T-helper 2 cell treated with Interferon-gamma antibody and Interleukin-4, amounts not matched to agents 5 μg/mL and 100 μg/mL, for 36 hours (primary cell): ENCODE measurements at regions not wholly inside any gene's neighbourhood (a gene's known extent, or its start where the extent isn't known, plus 50 kb on each side); places are given as distances from the start of the nearest gene placed in this dataset.

Experiments
- DNase-seq: peaks from one replicate; pipeline ENCODE4 v3.0.0; 2021; ENCODE audit warnings: low spot score
- H3K27ac Mint-ChIP-seq: one replicate; pipeline ENCODE4 v1.8.0; 2021; ENCODE audit warnings: mild to moderate bottlenecking, mixed read lengths
- H3K27me3 Mint-ChIP-seq: one replicate; pipeline ENCODE4 v1.8.0; 2021; ENCODE audit warnings: low read depth, mixed read lengths
- H3K36me3 Mint-ChIP-seq: one replicate; pipeline ENCODE4 v1.8.0; 2021; ENCODE audit warnings: low read depth, mixed read lengths
- H3K4me1 Mint-ChIP-seq: one replicate; pipeline ENCODE4 v1.8.0; 2021; ENCODE audit warnings: low read depth, mixed read lengths
- H3K4me3 Mint-ChIP-seq: one replicate; pipeline ENCODE4 v1.8.0; 2022; ENCODE audit warnings: mild to moderate bottlenecking, moderate library complexity, mixed read lengths
- H3K9me3 Mint-ChIP-seq: one replicate; pipeline ENCODE4 v1.8.0; 2021; ENCODE audit warnings: mixed read lengths

DNA sequence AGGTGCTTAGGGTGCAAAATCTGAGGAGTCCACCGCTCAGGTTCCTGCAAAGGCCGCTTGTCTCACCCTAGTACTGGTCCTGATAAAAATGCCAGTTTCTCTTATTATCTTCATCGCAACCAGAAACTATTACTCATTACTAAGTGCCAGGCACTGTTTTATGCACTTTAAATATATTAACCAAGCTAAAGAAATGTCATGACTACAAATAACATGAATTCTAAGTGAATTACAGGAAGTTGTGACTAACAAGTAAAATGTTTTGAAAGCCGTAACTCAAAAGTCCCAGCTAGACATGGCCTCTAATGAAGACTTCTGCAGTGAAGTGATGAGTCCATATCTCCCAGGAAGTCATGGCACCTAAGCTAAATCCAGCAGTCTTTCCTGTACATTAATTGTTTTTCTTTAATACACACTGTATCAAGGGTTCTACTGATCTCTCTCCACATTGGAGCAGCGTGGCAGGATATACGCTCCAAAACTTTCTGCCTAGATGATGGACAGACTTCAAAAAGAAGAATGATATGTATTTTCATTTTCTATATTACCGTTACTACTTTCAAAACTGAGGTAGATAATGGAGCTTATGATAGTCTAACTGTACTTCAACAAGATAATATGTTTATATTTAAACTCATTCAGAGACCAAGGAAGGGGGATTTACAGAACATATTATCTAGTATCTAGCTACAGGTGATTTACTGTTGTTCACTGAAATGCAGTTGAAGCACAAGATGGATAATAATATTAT lies 117.3 kb upstream of the ARID2 start:
- no peak overlapping the region for H3K27ac Mint-ChIP-seq
- H3K27me3 Mint-ChIP-seq = peaks cover 26% of the 10 kb centered on the region
- H3K36me3 Mint-ChIP-seq = no peaks in the 10 kb centered on the region
- no peak for DNase-seq
- H3K4me3 Mint-ChIP-seq = no peak overlapping the region
- peaks cover 3% of the 10 kb centered on the region for H3K4me1 Mint-ChIP-seq
- H3K9me3 Mint-ChIP-seq = no peaks in the 10 kb centered on the region

DNA sequence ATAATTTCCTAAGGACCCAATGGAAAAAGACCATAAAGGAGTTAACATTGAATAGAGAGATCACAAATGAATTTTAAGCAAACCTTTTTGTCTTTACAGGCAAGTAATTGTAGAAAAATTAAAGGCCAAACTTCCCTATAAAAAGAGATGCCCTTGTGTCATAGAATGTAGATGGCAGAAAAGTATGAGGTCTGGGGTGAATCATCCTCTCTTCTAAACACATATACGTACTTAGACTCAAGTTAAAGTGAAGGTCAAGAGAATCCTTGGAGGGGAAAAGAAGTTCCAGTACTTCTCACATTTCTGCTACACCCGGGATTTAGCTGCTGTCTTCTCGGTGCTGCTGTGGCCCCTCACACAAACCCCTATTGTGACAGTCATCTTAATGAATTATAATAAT lies 116.2 kb upstream of the ARID2 start:
- Mint-ChIP-seq H3K9me3 (no peaks in the 10 kb centered on the region), H3K4me3 (no peak overlapping the region), H3K36me3 (no peaks in the 10 kb centered on the region), H3K4me1 (peaks cover 3% of the 10 kb centered on the region), H3K27me3 (peaks cover 27% of the 10 kb centered on the region), H3K27ac (no peak overlapping the region)
- DNase-seq = no peak

DNA sequence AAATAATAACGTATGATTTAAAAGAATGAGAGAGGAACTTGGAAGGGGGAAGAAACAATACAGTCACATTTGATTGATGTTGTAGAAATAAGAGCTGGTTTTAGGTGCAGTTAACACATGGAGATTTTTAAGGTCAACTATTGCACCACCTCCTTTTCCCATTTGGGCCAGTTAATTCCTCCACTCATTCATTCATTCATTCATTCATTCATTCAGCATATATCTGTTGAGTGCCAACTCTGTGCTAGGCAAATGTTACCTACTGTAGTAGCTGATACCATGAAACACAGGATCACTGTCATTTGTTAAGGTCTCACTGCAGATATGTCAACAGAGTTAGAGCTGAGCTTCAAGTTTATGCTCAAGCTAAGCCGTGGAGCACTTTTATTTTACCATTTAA lies 115.7 kb upstream of the ARID2 start:
- Mint-ChIP-seq H3K9me3 (no peaks in the 10 kb centered on the region), H3K36me3 (no peaks in the 10 kb centered on the region), H3K27ac (no peak overlapping the region), H3K4me1 (peaks cover 3% of the 10 kb centered on the region), H3K27me3 (peaks cover 25% of the 10 kb centered on the region), H3K4me3 (no peak overlapping the region)
- no peak for DNase-seq

DNA sequence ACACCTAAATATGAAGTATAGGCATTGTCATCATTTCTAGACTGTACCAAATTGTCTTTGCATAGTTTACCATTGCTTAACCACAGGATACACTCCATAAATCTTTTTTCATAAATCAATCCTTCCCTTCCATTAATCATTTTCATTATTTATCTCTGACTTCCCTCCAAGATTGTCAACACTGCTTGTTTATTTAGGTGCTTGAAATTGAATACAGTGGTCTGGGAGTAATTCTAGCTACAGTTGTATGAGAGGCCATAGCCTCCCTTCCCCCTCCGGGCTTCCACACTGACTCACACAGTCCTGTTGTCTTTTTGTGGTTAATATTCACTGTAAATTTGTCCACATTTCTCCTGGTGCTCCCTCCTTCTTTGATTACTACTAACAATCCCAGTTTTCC lies 114.2 kb upstream of the ARID2 start:
- no peaks in the 10 kb centered on the region for H3K36me3 Mint-ChIP-seq
- H3K9me3 Mint-ChIP-seq = no peaks in the 10 kb centered on the region
- peaks cover 3% of the 10 kb centered on the region for H3K4me1 Mint-ChIP-seq
- peaks cover 29% of the 10 kb centered on the region for H3K27me3 Mint-ChIP-seq
- DNase-seq = no peak
- no peak overlapping the region for H3K27ac Mint-ChIP-seq
- no peak overlapping the region for H3K4me3 Mint-ChIP-seq

DNA sequence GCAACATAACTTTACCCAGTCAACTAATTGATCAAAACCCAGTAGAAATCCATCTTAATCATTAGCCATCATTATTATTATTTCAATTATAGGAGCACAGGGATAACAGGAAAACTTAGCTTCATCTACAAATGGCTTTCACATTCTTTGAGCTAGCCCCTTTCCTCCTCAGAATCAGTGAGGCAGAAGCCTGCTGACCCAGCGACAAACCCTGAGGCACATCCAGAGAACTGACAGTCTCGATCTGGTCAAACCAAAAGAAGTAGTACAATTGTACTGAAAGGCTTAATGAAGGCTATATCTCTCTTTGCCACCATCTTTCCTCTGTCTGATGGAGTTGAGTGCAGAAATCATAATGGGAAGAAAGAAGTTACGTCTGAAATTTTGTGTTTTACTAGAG lies 109.8 kb upstream of the ARID2 start:
- Mint-ChIP-seq H3K4me3 (no peak overlapping the region), H3K9me3 (no peaks in the 10 kb centered on the region), H3K36me3 (no peaks in the 10 kb centered on the region), H3K27me3 (peaks cover 29% of the 10 kb centered on the region), H3K27ac (no peak overlapping the region), H3K4me1 (no peaks in the 10 kb centered on the region)
- DNase-seq = no peak

DNA sequence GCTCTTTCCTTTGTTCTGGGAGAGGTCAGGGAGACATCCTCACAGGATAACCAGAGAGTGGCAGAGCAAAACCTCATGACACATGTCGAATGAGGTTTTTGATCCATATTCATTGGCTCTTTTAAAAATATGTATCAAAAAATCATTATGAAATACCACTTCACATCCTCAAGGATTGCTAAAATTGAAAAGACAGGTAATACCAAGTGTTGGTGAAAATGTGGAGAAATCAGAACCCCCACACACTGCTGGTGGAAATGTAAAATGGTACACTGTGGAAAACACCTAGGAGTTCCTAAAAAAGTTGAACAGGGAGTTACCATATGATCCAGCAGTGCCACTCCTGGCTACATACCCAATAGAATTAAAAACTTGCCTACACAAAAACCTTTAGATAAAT lies 107.8 kb upstream of the ARID2 start:
- Mint-ChIP-seq H3K27me3 (peaks cover 23% of the 10 kb centered on the region), H3K36me3 (no peaks in the 10 kb centered on the region), H3K9me3 (no peaks in the 10 kb centered on the region), H3K4me1 (no peaks in the 10 kb centered on the region), H3K4me3 (no peak overlapping the region), H3K27ac (no peak overlapping the region)
- no peak for DNase-seq

DNA sequence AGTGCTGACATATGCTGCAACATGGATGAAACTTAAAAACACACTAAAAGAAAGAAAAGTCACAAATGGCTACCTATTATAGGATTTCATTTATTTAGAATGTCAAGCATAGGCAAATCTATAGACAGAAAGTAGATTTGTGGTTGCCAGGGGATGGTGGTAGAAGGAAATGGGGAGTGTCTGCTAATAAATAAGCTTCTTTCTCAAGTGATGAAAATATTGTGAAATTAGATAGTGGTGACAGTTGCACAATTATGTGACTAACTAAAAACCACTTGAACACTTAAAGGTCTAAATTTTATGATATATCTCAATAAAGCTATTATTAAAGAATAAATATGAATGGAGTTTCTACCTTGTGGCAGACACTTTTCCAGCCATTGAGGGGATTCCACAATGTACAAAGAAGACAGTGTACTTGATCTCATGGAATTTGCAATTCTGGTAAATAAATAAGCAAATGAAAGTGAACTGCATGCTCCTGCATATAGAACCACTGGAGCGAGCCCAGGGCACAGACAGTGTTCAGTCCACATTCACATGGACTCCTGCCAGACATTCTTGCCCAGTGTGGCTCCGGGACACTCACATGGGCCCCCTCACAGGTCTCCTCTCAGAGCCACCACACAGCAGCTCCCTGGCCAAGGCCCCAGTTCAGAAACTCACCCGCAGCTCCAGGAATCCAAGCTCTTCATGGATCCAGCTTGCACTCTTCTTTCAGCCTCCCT lies 107.1 kb upstream of the ARID2 start:
- Mint-ChIP-seq H3K27ac (no peak overlapping the region), H3K4me3 (no peak overlapping the region), H3K4me1 (no peaks in the 10 kb centered on the region), H3K36me3 (no peaks in the 10 kb centered on the region), H3K9me3 (no peaks in the 10 kb centered on the region), H3K27me3 (peaks cover 24% of the 10 kb centered on the region)
- DNase-seq = no peak

DNA sequence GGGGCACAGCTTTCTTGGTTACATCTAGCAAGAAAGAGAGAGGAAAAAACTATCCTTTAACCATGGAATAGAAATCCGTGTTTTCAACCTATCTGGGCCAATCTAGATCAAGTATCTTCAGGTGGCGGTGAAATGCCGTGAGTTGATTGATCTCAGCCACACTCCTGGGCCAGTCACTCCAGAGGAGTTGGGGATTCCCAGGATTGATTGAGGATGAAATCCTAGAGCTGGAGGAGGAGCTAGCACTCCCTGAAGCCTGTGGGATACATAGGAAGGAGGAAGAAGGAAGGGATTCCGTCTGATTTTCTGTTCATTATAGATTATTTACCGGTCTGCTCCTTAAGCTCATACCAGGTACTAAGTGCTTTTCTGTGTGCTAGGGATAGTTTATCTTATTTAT lies 106.3 kb upstream of the ARID2 start:
- no peak for DNase-seq
- H3K27ac Mint-ChIP-seq = no peak overlapping the region
- peaks cover 31% of the 10 kb centered on the region for H3K27me3 Mint-ChIP-seq
- no peaks in the 10 kb centered on the region for H3K4me1 Mint-ChIP-seq
- H3K4me3 Mint-ChIP-seq = no peak overlapping the region
- H3K36me3 Mint-ChIP-seq = no peaks in the 10 kb centered on the region
- no peaks in the 10 kb centered on the region for H3K9me3 Mint-ChIP-seq

DNA sequence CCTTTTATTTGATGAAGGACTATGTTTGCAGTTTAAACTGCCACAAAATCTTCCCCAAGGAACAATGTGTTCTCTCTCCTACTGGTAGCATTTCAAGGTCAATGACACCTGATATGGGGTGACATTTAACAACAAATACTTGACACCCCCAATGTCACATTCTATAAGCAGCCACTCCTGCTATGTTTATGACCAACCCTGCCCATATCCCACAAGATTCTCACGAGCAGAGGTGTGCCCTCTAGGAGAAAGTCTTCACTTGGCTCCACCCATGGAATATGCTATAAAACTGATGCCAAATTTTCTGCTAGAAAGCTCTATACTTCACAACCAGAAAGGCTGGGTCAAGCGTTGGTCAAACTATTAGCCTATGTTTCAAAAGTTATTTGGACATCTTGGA lies 105.6 kb upstream of the ARID2 start:
- Mint-ChIP-seq H3K27ac (no peak overlapping the region), H3K9me3 (no peaks in the 10 kb centered on the region), H3K36me3 (no peaks in the 10 kb centered on the region), H3K27me3 (peaks cover 35% of the 10 kb centered on the region), H3K4me1 (no peaks in the 10 kb centered on the region), H3K4me3 (no peak overlapping the region)
- DNase-seq = no peak

DNA sequence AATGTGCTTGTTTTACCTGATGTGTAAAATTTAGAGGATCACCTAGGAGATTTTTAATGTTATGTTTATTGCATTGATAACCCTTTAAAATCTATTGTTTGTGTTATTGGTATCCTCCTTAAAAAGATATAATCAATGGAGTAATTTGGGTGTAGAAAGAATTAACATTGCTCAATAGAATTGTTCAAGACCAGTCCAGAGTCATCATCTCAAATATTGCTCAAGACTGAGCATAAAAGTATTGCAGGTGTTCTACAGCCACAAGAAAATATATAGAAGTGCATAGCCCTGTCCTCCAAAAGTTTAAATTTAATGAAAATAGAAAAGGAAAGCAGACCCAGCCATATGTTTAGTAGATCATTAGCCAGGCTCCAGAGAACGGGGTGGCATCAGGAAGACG lies 102.5 kb upstream of the ARID2 start:
- no peaks in the 10 kb centered on the region for H3K9me3 Mint-ChIP-seq
- H3K4me1 Mint-ChIP-seq = no peaks in the 10 kb centered on the region
- DNase-seq = no peak
- no peaks in the 10 kb centered on the region for H3K36me3 Mint-ChIP-seq
- H3K4me3 Mint-ChIP-seq = no peak overlapping the region
- H3K27me3 Mint-ChIP-seq = peaks cover 43% of the 10 kb centered on the region
- H3K27ac Mint-ChIP-seq = no peak overlapping the region

DNA sequence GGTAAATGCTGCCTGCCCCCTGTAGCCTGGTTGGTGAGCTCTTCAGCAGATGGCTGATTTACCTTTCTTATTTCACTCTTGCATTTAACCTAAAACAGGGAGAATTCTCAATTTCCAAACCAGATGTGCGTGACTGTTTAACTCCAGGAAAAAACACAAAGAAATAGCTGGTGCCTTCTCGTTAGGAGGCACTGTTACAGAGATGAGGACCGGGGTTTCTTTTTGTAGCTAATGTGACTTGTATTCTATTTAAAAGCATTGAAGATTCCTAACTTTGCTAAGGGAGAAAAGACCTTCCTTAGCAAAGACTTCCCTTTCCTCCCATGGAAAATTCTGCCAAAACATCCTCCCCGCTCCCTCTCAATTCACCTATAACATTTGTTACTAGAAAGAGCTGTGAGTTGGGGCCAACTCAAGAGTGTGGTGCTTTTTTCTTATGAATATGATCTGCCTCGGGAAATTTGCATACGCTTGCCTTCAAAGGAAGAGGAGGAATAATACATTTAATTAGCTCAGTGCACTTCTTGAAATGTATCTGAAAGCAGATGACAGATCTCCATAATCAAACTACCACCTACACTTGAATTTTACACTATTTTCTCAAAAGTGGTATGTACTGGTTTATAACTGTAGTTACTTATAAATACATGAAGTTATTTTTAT lies 102.0 kb upstream of the ARID2 start:
- H3K27ac Mint-ChIP-seq = no peak overlapping the region
- no peaks in the 10 kb centered on the region for H3K4me1 Mint-ChIP-seq
- peaks cover 47% of the 10 kb centered on the region for H3K27me3 Mint-ChIP-seq
- no peaks in the 10 kb centered on the region for H3K9me3 Mint-ChIP-seq
- no peak overlapping the region for H3K4me3 Mint-ChIP-seq
- no peak for DNase-seq
- no peaks in the 10 kb centered on the region for H3K36me3 Mint-ChIP-seq

DNA sequence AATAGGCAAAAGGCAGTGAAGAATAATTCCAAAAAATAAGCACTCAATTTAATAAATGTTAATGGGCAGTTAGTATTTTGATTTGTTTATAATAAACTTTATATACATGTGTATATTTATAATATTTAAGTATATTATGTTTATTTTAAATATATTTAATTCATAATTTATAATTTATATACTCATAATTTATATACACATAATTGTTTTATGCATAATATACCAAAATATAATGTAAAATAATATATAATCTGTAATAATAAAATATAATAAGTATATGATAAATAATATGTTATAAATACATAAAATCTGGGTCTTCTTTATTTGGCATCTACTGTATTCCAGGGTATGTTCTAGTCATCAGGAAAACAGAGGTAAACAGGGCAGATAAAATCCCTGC lies 100.2 kb upstream of the ARID2 start:
- no peaks in the 10 kb centered on the region for H3K4me1 Mint-ChIP-seq
- H3K27me3 Mint-ChIP-seq = peaks cover 46% of the 10 kb centered on the region
- H3K36me3 Mint-ChIP-seq = no peaks in the 10 kb centered on the region
- no peaks in the 10 kb centered on the region for H3K9me3 Mint-ChIP-seq
- no peak overlapping the region for H3K27ac Mint-ChIP-seq
- DNase-seq = no peak
- no peak overlapping the region for H3K4me3 Mint-ChIP-seq

DNA sequence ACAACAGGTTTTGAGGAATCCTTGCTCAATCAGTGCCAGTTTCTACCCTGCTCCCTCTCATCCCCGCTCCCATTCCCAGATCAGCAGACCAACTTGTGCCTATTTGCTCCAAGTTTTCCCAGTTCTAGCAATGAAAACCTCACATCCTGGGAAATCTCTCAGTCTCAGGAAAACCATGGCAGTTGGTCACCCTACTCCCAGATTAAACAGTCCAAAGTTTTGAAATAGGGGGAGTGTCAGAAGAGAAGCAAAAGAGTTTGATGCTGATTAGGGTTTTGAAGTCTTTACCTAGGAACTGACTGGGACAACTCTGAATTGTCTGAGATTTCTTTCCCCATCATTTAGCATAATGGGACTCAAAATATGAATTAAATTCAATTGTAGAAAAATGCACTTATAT lies 95.8 kb upstream of the ARID2 start:
- no peaks in the 10 kb centered on the region for H3K36me3 Mint-ChIP-seq
- no peak overlapping the region for H3K27ac Mint-ChIP-seq
- H3K4me1 Mint-ChIP-seq = peaks cover 6% of the 10 kb centered on the region
- H3K4me3 Mint-ChIP-seq = no peak overlapping the region
- no peak for DNase-seq
- H3K9me3 Mint-ChIP-seq = no peaks in the 10 kb centered on the region
- peaks cover 36% of the 10 kb centered on the region for H3K27me3 Mint-ChIP-seq

DNA sequence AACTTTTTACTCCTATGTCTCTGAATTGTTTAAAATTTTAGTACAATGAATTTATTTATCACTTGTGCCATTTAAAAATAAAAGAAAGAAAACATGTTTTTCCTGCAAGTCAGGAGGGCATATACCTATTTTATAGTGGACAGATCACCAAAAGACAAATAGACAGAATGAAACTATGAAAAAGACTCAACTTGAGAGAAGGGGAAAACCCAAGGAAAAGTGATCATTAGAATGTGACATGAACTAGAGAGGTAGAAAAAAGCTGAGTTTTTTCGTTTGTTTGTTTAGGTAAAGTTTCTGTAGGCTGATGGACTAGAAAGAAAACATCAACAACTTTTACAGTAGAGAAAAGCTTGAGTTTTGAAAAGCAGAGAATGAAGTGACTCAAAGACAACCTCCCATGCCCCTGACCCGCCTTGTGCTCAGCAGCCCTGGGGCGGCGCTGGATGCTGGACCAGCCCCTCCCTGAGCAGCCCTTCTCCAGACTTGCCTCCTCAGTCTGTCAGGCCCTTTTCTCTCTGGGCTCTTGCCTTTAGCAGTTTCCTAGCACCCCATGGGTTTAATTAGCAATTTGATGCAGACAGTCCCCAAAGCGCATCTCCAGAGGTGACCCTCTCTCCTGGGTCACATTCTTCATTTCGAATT lies 95.1 kb upstream of the ARID2 start:
- Mint-ChIP-seq H3K4me3 (no peak overlapping the region), H3K4me1 (peaks cover 6% of the 10 kb centered on the region)

More for the DNA sequence above, 95.1 kb upstream of the ARID2 start:
- Mint-ChIP-seq H3K27me3 (peaks cover 36% of the 10 kb centered on the region), H3K27ac (no peak overlapping the region), H3K9me3 (no peaks in the 10 kb centered on the region), H3K36me3 (no peaks in the 10 kb centered on the region)
- DNase-seq = no peak
